ENCODE measurements at regions not wholly inside any gene's neighbourhood (a gene's known extent, or its start where the extent isn't known, plus 50 kb on each side); places are given as distances from the start of the nearest gene placed in this dataset.

GRCh38 chr4:144556636-144557035 lies 89.3 kb upstream of the HHIP start:
- Histone ChIP-seq H3K9me3 (ENCODE audit: control insufficient read depth in 2 of 2, low read length in 2 of 2) (no peaks in the 10 kb centered on the region), H3K27me3 (ENCODE audit: control insufficient read depth in 2 of 2, insufficient read depth in 2 of 2, low read length in 2 of 2) (no peaks in the 10 kb centered on the region), H3K36me3 (ENCODE audit: control insufficient read depth in 2 of 2, insufficient read depth in 2 of 2, low read length in 2 of 2) (no peaks in the 10 kb centered on the region), H3K4me3 (ENCODE audit: low read length in 2 of 2) (no peak overlapping the region), H3K9ac (ENCODE audit: low read depth in 1 of 2, low read length in 2 of 2) (no peak overlapping the region), H3K27ac (ENCODE audit: low read depth in 2 of 2, low read length in 2 of 2) (no peak overlapping the region), H3K4me1 (ENCODE audit: control insufficient read depth in 2 of 2, insufficient read depth in 2 of 2, low read length in 2 of 2) (no peaks in the 10 kb centered on the region)

GRCh38 chr4:144557404-144557803 lies 88.6 kb upstream of the HHIP start:
- Histone ChIP-seq H3K36me3 (ENCODE audit: control insufficient read depth in 2 of 2, insufficient read depth in 2 of 2, low read length in 2 of 2) (no peaks in the 10 kb centered on the region), H3K27ac (ENCODE audit: low read depth in 2 of 2, low read length in 2 of 2) (no peak overlapping the region), H3K4me1 (ENCODE audit: control insufficient read depth in 2 of 2, insufficient read depth in 2 of 2, low read length in 2 of 2) (no peaks in the 10 kb centered on the region), H3K4me3 (ENCODE audit: low read length in 2 of 2) (no peak overlapping the region), H3K9me3 (ENCODE audit: control insufficient read depth in 2 of 2, low read length in 2 of 2) (no peaks in the 10 kb centered on the region), H3K27me3 (ENCODE audit: control insufficient read depth in 2 of 2, insufficient read depth in 2 of 2, low read length in 2 of 2) (no peaks in the 10 kb centered on the region), H3K9ac (ENCODE audit: low read depth in 1 of 2, low read length in 2 of 2) (no peak overlapping the region)

- Histone ChIP-seq H3K4me1 (ENCODE audit: control insufficient read depth in 2 of 2, insufficient read depth in 2 of 2, low read length in 2 of 2) (no peaks in the 10 kb centered on the region), H3K27ac (ENCODE audit: low read depth in 2 of 2, low read length in 2 of 2) (no peak overlapping the region), H3K36me3 (ENCODE audit: control insufficient read depth in 2 of 2, insufficient read depth in 2 of 2, low read length in 2 of 2) (no peaks in the 10 kb centered on the region), H3K27me3 (ENCODE audit: control insufficient read depth in 2 of 2, insufficient read depth in 2 of 2, low read length in 2 of 2) (no peaks in the 10 kb centered on the region), H3K9ac (ENCODE audit: low read depth in 1 of 2, low read length in 2 of 2) (no peak overlapping the region), H3K9me3 (ENCODE audit: control insufficient read depth in 2 of 2, low read length in 2 of 2) (no peaks in the 10 kb centered on the region), H3K4me3 (ENCODE audit: low read length in 2 of 2) (no peak overlapping the region)
Observed at GRCh38 chr4:144562019-144562705, 83.8 kb upstream of the HHIP start.

- H3K9ac ChIP-seq (ENCODE audit: low read depth in 1 of 2, low read length in 2 of 2) = no peak overlapping the region
- no peaks in the 10 kb centered on the region for H3K9me3 ChIP-seq (ENCODE audit: control insufficient read depth in 2 of 2, low read length in 2 of 2)
- no peaks in the 10 kb centered on the region for H3K4me1 ChIP-seq (ENCODE audit: control insufficient read depth in 2 of 2, insufficient read depth in 2 of 2, low read length in 2 of 2)
- H3K27ac ChIP-seq (ENCODE audit: low read depth in 2 of 2, low read length in 2 of 2) = no peak overlapping the region
- no peak overlapping the region for H3K4me3 ChIP-seq (ENCODE audit: low read length in 2 of 2)
- no peaks in the 10 kb centered on the region for H3K36me3 ChIP-seq (ENCODE audit: control insufficient read depth in 2 of 2, insufficient read depth in 2 of 2, low read length in 2 of 2)
- H3K27me3 ChIP-seq (ENCODE audit: control insufficient read depth in 2 of 2, insufficient read depth in 2 of 2, low read length in 2 of 2) = no peaks in the 10 kb centered on the region
Observed at GRCh38 chr4:144564358-144564757, 81.6 kb upstream of the HHIP start.

GRCh38 chr4:144565527-144566195 lies 80.3 kb upstream of the HHIP start:
- Histone ChIP-seq H3K27ac (ENCODE audit: low read depth in 2 of 2, low read length in 2 of 2) (no peak overlapping the region), H3K4me3 (ENCODE audit: low read length in 2 of 2) (no peak overlapping the region), H3K4me1 (ENCODE audit: control insufficient read depth in 2 of 2, insufficient read depth in 2 of 2, low read length in 2 of 2) (no peaks in the 10 kb centered on the region), H3K9ac (ENCODE audit: low read depth in 1 of 2, low read length in 2 of 2) (no peak overlapping the region), H3K9me3 (ENCODE audit: control insufficient read depth in 2 of 2, low read length in 2 of 2) (no peaks in the 10 kb centered on the region), H3K36me3 (ENCODE audit: control insufficient read depth in 2 of 2, insufficient read depth in 2 of 2, low read length in 2 of 2) (no peaks in the 10 kb centered on the region), H3K27me3 (ENCODE audit: control insufficient read depth in 2 of 2, insufficient read depth in 2 of 2, low read length in 2 of 2) (no peaks in the 10 kb centered on the region)

GRCh38 chr4:144572660-144573059 lies 73.3 kb upstream of the HHIP start:
- H3K27me3 ChIP-seq (ENCODE audit: control insufficient read depth in 2 of 2, insufficient read depth in 2 of 2, low read length in 2 of 2) = no peaks in the 10 kb centered on the region
- H3K9ac ChIP-seq (ENCODE audit: low read depth in 1 of 2, low read length in 2 of 2) = no peak overlapping the region
- H3K4me1 ChIP-seq (ENCODE audit: control insufficient read depth in 2 of 2, insufficient read depth in 2 of 2, low read length in 2 of 2) = no peaks in the 10 kb centered on the region
- no peak overlapping the region for H3K27ac ChIP-seq (ENCODE audit: low read depth in 2 of 2, low read length in 2 of 2)
- no peak overlapping the region for H3K4me3 ChIP-seq (ENCODE audit: low read length in 2 of 2)
- H3K9me3 ChIP-seq (ENCODE audit: control insufficient read depth in 2 of 2, low read length in 2 of 2) = no peaks in the 10 kb centered on the region
- no peaks in the 10 kb centered on the region for H3K36me3 ChIP-seq (ENCODE audit: control insufficient read depth in 2 of 2, insufficient read depth in 2 of 2, low read length in 2 of 2)

- H3K9me3 ChIP-seq (ENCODE audit: control insufficient read depth in 2 of 2, low read length in 2 of 2) = no peaks in the 10 kb centered on the region
Observed at GRCh38 chr4:144574000-144574399, 72.0 kb upstream of the HHIP start.

GRCh38 chr4:144574509-144574908 lies 71.4 kb upstream of the HHIP start:
- no peaks in the 10 kb centered on the region for H3K36me3 ChIP-seq (ENCODE audit: control insufficient read depth in 2 of 2, insufficient read depth in 2 of 2, low read length in 2 of 2)
- H3K4me3 ChIP-seq (ENCODE audit: low read length in 2 of 2) = no peak overlapping the region
- H3K27me3 ChIP-seq (ENCODE audit: control insufficient read depth in 2 of 2, insufficient read depth in 2 of 2, low read length in 2 of 2) = no peaks in the 10 kb centered on the region
- no peaks in the 10 kb centered on the region for H3K4me1 ChIP-seq (ENCODE audit: control insufficient read depth in 2 of 2, insufficient read depth in 2 of 2, low read length in 2 of 2)
- H3K27ac ChIP-seq (ENCODE audit: low read depth in 2 of 2, low read length in 2 of 2) = no peak overlapping the region
- no peaks in the 10 kb centered on the region for H3K9me3 ChIP-seq (ENCODE audit: control insufficient read depth in 2 of 2, low read length in 2 of 2)
- no peak overlapping the region for H3K9ac ChIP-seq (ENCODE audit: low read depth in 1 of 2, low read length in 2 of 2)

More at GRCh38 chr4:144574000-144574399, 72.0 kb upstream of the HHIP start:
- Histone ChIP-seq H3K36me3 (ENCODE audit: control insufficient read depth in 2 of 2, insufficient read depth in 2 of 2, low read length in 2 of 2) (no peaks in the 10 kb centered on the region), H3K9ac (ENCODE audit: low read depth in 1 of 2, low read length in 2 of 2) (no peak overlapping the region), H3K27me3 (ENCODE audit: control insufficient read depth in 2 of 2, insufficient read depth in 2 of 2, low read length in 2 of 2) (no peaks in the 10 kb centered on the region), H3K4me1 (ENCODE audit: control insufficient read depth in 2 of 2, insufficient read depth in 2 of 2, low read length in 2 of 2) (no peaks in the 10 kb centered on the region), H3K27ac (ENCODE audit: low read depth in 2 of 2, low read length in 2 of 2) (no peak overlapping the region), H3K4me3 (ENCODE audit: low read length in 2 of 2) (no peak overlapping the region)

GRCh38 chr4:144575181-144575580 lies 70.8 kb upstream of the HHIP start:
- no peak overlapping the region for H3K27ac ChIP-seq (ENCODE audit: low read depth in 2 of 2, low read length in 2 of 2)
- H3K27me3 ChIP-seq (ENCODE audit: control insufficient read depth in 2 of 2, insufficient read depth in 2 of 2, low read length in 2 of 2) = no peaks in the 10 kb centered on the region
- H3K9me3 ChIP-seq (ENCODE audit: control insufficient read depth in 2 of 2, low read length in 2 of 2) = no peaks in the 10 kb centered on the region
- H3K9ac ChIP-seq (ENCODE audit: low read depth in 1 of 2, low read length in 2 of 2) = no peak overlapping the region
- no peaks in the 10 kb centered on the region for H3K36me3 ChIP-seq (ENCODE audit: control insufficient read depth in 2 of 2, insufficient read depth in 2 of 2, low read length in 2 of 2)
- H3K4me1 ChIP-seq (ENCODE audit: control insufficient read depth in 2 of 2, insufficient read depth in 2 of 2, low read length in 2 of 2) = no peaks in the 10 kb centered on the region
- no peak overlapping the region for H3K4me3 ChIP-seq (ENCODE audit: low read length in 2 of 2)

GRCh38 chr4:144578681-144579080 lies 67.3 kb upstream of the HHIP start:
- Histone ChIP-seq H3K36me3 (ENCODE audit: control insufficient read depth in 2 of 2, insufficient read depth in 2 of 2, low read length in 2 of 2) (no peaks in the 10 kb centered on the region), H3K9me3 (ENCODE audit: control insufficient read depth in 2 of 2, low read length in 2 of 2) (no peaks in the 10 kb centered on the region), H3K27me3 (ENCODE audit: control insufficient read depth in 2 of 2, insufficient read depth in 2 of 2, low read length in 2 of 2) (no peaks in the 10 kb centered on the region), H3K4me3 (ENCODE audit: low read length in 2 of 2) (no peak overlapping the region), H3K27ac (ENCODE audit: low read depth in 2 of 2, low read length in 2 of 2) (no peak overlapping the region), H3K9ac (ENCODE audit: low read depth in 1 of 2, low read length in 2 of 2) (no peak overlapping the region), H3K4me1 (ENCODE audit: control insufficient read depth in 2 of 2, insufficient read depth in 2 of 2, low read length in 2 of 2) (peaks cover 0 to 12% of the 10 kb centered on the region in 2 donors)
